Left lung (tissue), 4 donors: ENCODE measurements at regions not wholly inside any gene's neighbourhood (a gene's known extent, or its start where the extent isn't known, plus 50 kb on each side); places are given as distances from the start of the nearest gene placed in this dataset.

Source experiments
- ATAC-seq: fragments of 200-7000 bp; cut with Tn5 transposase; one replicate; pipeline ENCODE4 v1.9.1; 2020; ENCODE audit warnings: moderate library complexity
- DNase-seq, 4 donors: peaks; one replicate each; pipeline ENCODE4 v3.0.0-alpha.2; 2013 to 2020
- H3K27ac ChIP-seq, 2 donors: fragments of 200-600 bp; sonication (generic) in 1 of 2; one replicate each; pipeline versions ENCODE4 v1.5.0 to v1.8.0; 2020 to 2021
- H3K27me3 ChIP-seq, 2 donors: fragments of 200-600 bp; sonication (generic) in 1 of 2; one replicate each; pipeline versions ENCODE4 v1.5.0 to v1.8.0; 2020 to 2021
- H3K36me3 ChIP-seq, 2 donors: fragments of 200-600 bp; sonication (generic) in 1 of 2; one replicate each; pipeline versions ENCODE4 v1.5.0 to v1.8.0; 2020 to 2021
- H3K4me1 ChIP-seq, 2 donors: fragments of 200-600 bp; one replicate each; pipeline ENCODE4 v1.8.0; 2021
- H3K4me3 ChIP-seq, 2 donors: fragments of 200-600 bp; sonication (generic) in 1 of 2; one replicate each; pipeline versions ENCODE4 v1.5.0 to v1.8.0; 2020 to 2021; ENCODE audit warnings: mild to moderate bottlenecking in 1 of 2
- H3K9me3 ChIP-seq, 2 donors: fragments of 200-600 bp; sonication (generic) in 1 of 2; one replicate each; pipeline versions ENCODE4 v1.5.0 to v1.8.0; 2020 to 2021
- CTCF ChIP-seq, 2 donors: fragments of 200-600 bp; sonication (generic) in 1 of 2; IDR thresholded peaks; one replicate each; pipeline versions ENCODE4 v1.5.0 to v1.8.0; 2021; ENCODE audit warnings: antibody characterized with exemption in 2 of 2
- intact Hi-C, 2 donors: fragments of 100-400 bp; cut with DNase I; formaldehyde crosslinking; loops; one replicate each; pipeline versions ENCODE4 v1.11.2 to v1.14.2; 2022
- donor health status: DM: no; HTN: yes; CAD: no.
- donor health status: DM: no; HTN: no; CAD: no.

GRCh38 chr18:76771192-76771799 lies 51.1 kb upstream of the ZNF236 start:
- Histone ChIP-seq H3K27ac (no peak overlapping the region), H3K4me3 (no peak overlapping the region), H3K36me3 (no peaks in the 10 kb centered on the region), H3K4me1 (no peaks in the 10 kb centered on the region), H3K27me3 (peaks cover 0 to 4% of the 10 kb centered on the region in 2 donors), H3K9me3 (peaks cover 0 to 11% of the 10 kb centered on the region in 2 donors)
- intact Hi-C loops, result no loop called here
- TF ChIP-seq CTCF (IDR thresholded peaks at IDR 0.05), result no peak
- ATAC-seq, result no peak
- DNase-seq, result no peak

GRCh38 chr18:76767954-76768353 lies 54.4 kb upstream of the ZNF236 start:
- ATAC-seq, result no peak

GRCh38 chr18:76766429-76766828 lies 55.9 kb upstream of the ZNF236 start:
- peaks cover 0 to 2% of the 10 kb centered on the region in 2 donors for H3K27me3 ChIP-seq
- ATAC-seq (no peak), DNase-seq (no peak)
- no peak overlapping the region for H3K27ac ChIP-seq
- H3K9me3 ChIP-seq, result peaks cover 0 to 11% of the 10 kb centered on the region in 2 donors
- no peaks in the 10 kb centered on the region for H3K36me3 ChIP-seq
- no peaks in the 10 kb centered on the region for H3K4me1 ChIP-seq
- intact Hi-C loops, result no loop called here
- no peak for TF ChIP-seq CTCF (IDR thresholded peaks at IDR 0.05)
- H3K4me3 ChIP-seq, result no peak overlapping the region

More at GRCh38 chr18:76767954-76768353, 54.4 kb upstream of the ZNF236 start:
- Histone ChIP-seq H3K36me3 (no peaks in the 10 kb centered on the region), H3K4me3 (no peak overlapping the region), H3K27me3 (peaks cover 0 to 4% of the 10 kb centered on the region in 2 donors), H3K9me3 (peaks cover 0 to 11% of the 10 kb centered on the region in 2 donors), H3K4me1 (no peaks in the 10 kb centered on the region), H3K27ac (no peak overlapping the region)
- TF ChIP-seq CTCF (IDR thresholded peaks at IDR 0.05), result no peak
- intact Hi-C loops, result no loop called here
- no peak for DNase-seq

GRCh38 chr18:76765649-76766048 lies 56.7 kb upstream of the ZNF236 start:
- Histone ChIP-seq H3K27me3 (no peaks in the 10 kb centered on the region), H3K4me3 (no peak overlapping the region), H3K27ac (no peak overlapping the region), H3K36me3 (no peaks in the 10 kb centered on the region), H3K4me1 (no peaks in the 10 kb centered on the region), H3K9me3 (peaks cover 0 to 11% of the 10 kb centered on the region in 2 donors)
- DNase-seq, result no peak
- ATAC-seq, result no peak
- TF ChIP-seq CTCF (IDR thresholded peaks at IDR 0.05), result no peak
- intact Hi-C loops, result no loop called here

GRCh38 chr18:76764291-76764901 lies 58.0 kb upstream of the ZNF236 start:
- intact Hi-C loops, result no loop called here
- Histone ChIP-seq H3K4me1 (no peaks in the 10 kb centered on the region), H3K4me3 (no peak overlapping the region), H3K27me3 (no peaks in the 10 kb centered on the region), H3K9me3 (peaks cover 0 to 6% of the 10 kb centered on the region in 2 donors), H3K27ac (no peak overlapping the region), H3K36me3 (no peaks in the 10 kb centered on the region)
- no peak for TF ChIP-seq CTCF (IDR thresholded peaks at IDR 0.05)
- ATAC-seq (no peak), DNase-seq (no peak)
